PC-3 (cell line): ENCODE measurements at regions not wholly inside any gene's neighbourhood (a gene's known extent, or its start where the extent isn't known, plus 50 kb on each side); places are given as distances from the start of the nearest gene placed in this dataset.

Experiments
- ATAC-seq: fragments of 200-7000 bp; cut with Tn5 transposase; 2 replicates; pipeline ENCODE4 v1.9.1; 2020; ENCODE audit warnings: mild to moderate bottlenecking, moderate library complexity
- BruUV-seq: library from RNA; stranded (reverse); fragments of 400-500 nt; replicated peaks from 2 replicates; lab custom pipeline; 2021; lab: Mats Ljungman, UMichigan
- CTCF ChIA-PET: fragments of 300-600 bp; sonication (Branson Sonifier 250); formaldehyde crosslinking; loops from one replicate; lab custom pipeline; 2022; ENCODE audit warnings: antibody characterized with exemption; lab: Charles Lee
- POLR2A ChIA-PET: fragments of 300-600 bp; sonication (Branson Sonifier 250); formaldehyde crosslinking; loops from one replicate; lab custom pipeline; 2022; ENCODE audit warnings: antibody characterized with exemption; ENCODE audit not compliant: unreplicated experiment; lab: Charles Lee
- DNase-seq: peaks from one replicate; pipeline ENCODE4 v3.0.0-alpha.2; 2015
- H2AFZ ChIP-seq: fragments of 300-600 bp; sonication (generic); 2 replicates; pipeline ENCODE4 v1.6.0; 2016; ENCODE audit warnings: antibody characterized with exemption, low read length
- H3F3A ChIP-seq: fragments of 300-600 bp; sonication (generic); one replicate; pipeline ENCODE4 v1.6.0; 2017; ENCODE audit warnings: antibody characterized with exemption, low read length, control low read depth, mild to moderate bottlenecking; ENCODE audit not compliant: unreplicated experiment
- H3K27ac ChIP-seq: fragments of 300-600 bp; sonication (generic); 2 replicates; pipeline ENCODE4 v1.5.1; 2016; ENCODE audit warnings: mild to moderate bottlenecking, low read length
- H3K27me3 ChIP-seq: fragments of 300-600 bp; sonication (generic); 2 replicates; pipeline ENCODE4 v1.6.1; 2016; ENCODE audit warnings: low read length, mixed read lengths
- H3K36me3 ChIP-seq: fragments of 300-600 bp; sonication (generic); 2 replicates; pipeline ENCODE4 v1.6.1; 2016; ENCODE audit warnings: low read depth, mixed run types, low read length, mixed read lengths
- H3K4me1 ChIP-seq: fragments of 300-600 bp; sonication (generic); 2 replicates; pipeline ENCODE4 v1.5.1; 2016; ENCODE audit warnings: low read length; ENCODE audit not compliant: insufficient read depth
- H3K4me2 ChIP-seq: fragments of 300-600 bp; sonication (generic); 2 replicates; pipeline ENCODE4 v1.6.0; 2016; ENCODE audit warnings: low read length
- H3K4me3 ChIP-seq: fragments of 300-600 bp; sonication (generic); 2 replicates; pipeline ENCODE4 v1.5.1; 2016; ENCODE audit warnings: mild to moderate bottlenecking, low read length, mixed read lengths
- H3K79me2 ChIP-seq: fragments of 300-600 bp; sonication (generic); 2 replicates; pipeline ENCODE4 v1.6.1; 2017; ENCODE audit warnings: low read length, mixed read lengths
- H3K9ac ChIP-seq: fragments of 300-600 bp; sonication (generic); 2 replicates; pipeline ENCODE4 v1.6.0; 2016; ENCODE audit warnings: mild to moderate bottlenecking, low read length
- H3K9me2 ChIP-seq: fragments of 300-600 bp; sonication (generic); replicated peaks from 2 replicates; pipeline ENCODE4 v1.6.1; 2016; ENCODE audit warnings: mixed run types, low read length, mixed read lengths
- H3K9me3 ChIP-seq: fragments of 300-600 bp; sonication (generic); 2 replicates; pipeline ENCODE4 v1.6.1; 2016; ENCODE audit warnings: low read length, mixed read lengths
- H4K20me1 ChIP-seq: fragments of 300-600 bp; sonication (generic); 2 replicates; pipeline ENCODE4 v1.6.1; 2016; ENCODE audit warnings: low read length, mixed read lengths
- EZH2 ChIP-seq: fragments of 300-600 bp; sonication (generic); IDR thresholded peaks from one replicate; pipeline ENCODE4 v1.6.1; 2017; ENCODE audit warnings: antibody characterized with exemption, mild to moderate bottlenecking, low read length; ENCODE audit not compliant: unreplicated experiment
- EZH2phosphoT487 ChIP-seq: fragments of 300-600 bp; sonication (generic); IDR thresholded peaks from 2 replicates; pipeline ENCODE4 v1.6.1; 2018; ENCODE audit warnings: mild to moderate bottlenecking, antibody characterized with exemption, low read length, borderline replicate concordance
- intact Hi-C: fragments of 100-400 bp; cut with micrococcal nuclease; formaldehyde crosslinking; loops from 2 replicates; pipeline ENCODE4 v1.9.0; 2023
- TF ChIP-seq, protein P1 (sequence below): fragments of 300-600 bp; sonication (generic); conservative IDR thresholded peaks from 2 replicates; pipeline ENCODE4 v1.5.1; 2017; ENCODE audit warnings: antibody characterized with exemption, low read depth, mild to moderate bottlenecking, low read length

DNA sequence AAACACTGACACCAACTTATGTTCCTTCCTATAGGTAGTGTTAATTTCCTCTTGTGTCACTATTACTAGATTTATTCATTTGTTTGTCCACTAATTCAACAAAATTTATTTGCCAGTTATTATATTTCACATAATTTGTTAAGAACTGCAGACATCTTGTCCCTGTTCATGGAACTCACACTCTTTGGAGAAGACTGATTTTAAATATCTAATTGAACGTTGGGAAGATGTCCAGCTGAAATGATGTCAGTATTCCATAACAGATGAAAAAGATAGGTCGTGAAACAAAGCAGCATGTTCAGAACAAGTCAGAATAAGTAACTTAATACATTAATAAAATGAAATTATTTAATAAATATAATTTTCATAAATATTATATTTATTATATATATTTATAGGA is 873.1 kb upstream of the PHF14 start:
- Histone ChIP-seq H2AFZ (no peak overlapping the region), H3K4me1 (no peaks in the 10 kb centered on the region), H3K9ac (no peak overlapping the region), H3K4me2 (no peak overlapping the region), H3K9me3 (peaks cover 7% of the 10 kb centered on the region; the same call in 1 of the 2 replicates), H3K4me3 (no peak overlapping the region), H3K27me3 (no peaks in the 10 kb centered on the region), H3K79me2 (no peaks in the 10 kb centered on the region), H4K20me1 (no peaks in the 10 kb centered on the region), H3F3A (no peaks in the 10 kb centered on the region), H3K27ac (no peak overlapping the region), H3K36me3 (no peaks in the 10 kb centered on the region), H3K9me2 (no peaks in the 10 kb centered on the region)
- ATAC-seq (no peak), DNase-seq (no peak)
- intact Hi-C loops: no loop called here
- TF ChIP-seq EZH2phosphoT487: no peak
- no peak for TF ChIP-seq EZH2
- TF ChIP-seq, protein P1, sequence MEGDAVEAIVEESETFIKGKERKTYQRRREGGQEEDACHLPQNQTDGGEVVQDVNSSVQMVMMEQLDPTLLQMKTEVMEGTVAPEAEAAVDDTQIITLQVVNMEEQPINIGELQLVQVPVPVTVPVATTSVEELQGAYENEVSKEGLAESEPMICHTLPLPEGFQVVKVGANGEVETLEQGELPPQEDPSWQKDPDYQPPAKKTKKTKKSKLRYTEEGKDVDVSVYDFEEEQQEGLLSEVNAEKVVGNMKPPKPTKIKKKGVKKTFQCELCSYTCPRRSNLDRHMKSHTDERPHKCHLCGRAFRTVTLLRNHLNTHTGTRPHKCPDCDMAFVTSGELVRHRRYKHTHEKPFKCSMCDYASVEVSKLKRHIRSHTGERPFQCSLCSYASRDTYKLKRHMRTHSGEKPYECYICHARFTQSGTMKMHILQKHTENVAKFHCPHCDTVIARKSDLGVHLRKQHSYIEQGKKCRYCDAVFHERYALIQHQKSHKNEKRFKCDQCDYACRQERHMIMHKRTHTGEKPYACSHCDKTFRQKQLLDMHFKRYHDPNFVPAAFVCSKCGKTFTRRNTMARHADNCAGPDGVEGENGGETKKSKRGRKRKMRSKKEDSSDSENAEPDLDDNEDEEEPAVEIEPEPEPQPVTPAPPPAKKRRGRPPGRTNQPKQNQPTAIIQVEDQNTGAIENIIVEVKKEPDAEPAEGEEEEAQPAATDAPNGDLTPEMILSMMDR: no peak
- no TSS peak for BruUV-seq
- POLR2A ChIA-PET: no interaction called here
- CTCF ChIA-PET: no interaction called here

DNA sequence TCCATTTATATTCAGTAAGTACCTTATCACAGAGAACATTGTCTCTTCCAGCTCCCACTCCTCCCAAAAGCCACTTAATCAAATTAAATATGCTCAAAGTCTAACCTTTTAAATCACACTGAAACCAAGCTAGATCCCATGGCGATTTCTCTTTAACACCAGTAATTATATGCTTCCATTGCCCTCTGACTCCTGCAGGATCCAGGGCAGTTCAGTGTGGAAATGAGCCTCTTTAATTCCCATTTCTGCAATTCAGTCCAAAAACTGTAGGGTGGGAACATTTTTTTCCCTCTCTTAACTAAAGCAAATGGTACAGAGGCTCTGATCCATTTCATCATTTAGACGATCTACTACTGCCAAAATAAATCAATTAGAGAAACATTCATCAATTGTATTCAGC is 872.3 kb upstream of the PHF14 start:
- no peaks in the 10 kb centered on the region for H3K4me1 ChIP-seq
- TF ChIP-seq EZH2phosphoT487: no peak
- no peak for TF ChIP-seq EZH2
- TF ChIP-seq, protein P1: no peak
- no peaks in the 10 kb centered on the region for H3K36me3 ChIP-seq
- no peaks in the 10 kb centered on the region for H3F3A ChIP-seq
- H4K20me1 ChIP-seq: no peaks in the 10 kb centered on the region
- no peak for ATAC-seq
- no peak for DNase-seq
- no peak overlapping the region for H3K9ac ChIP-seq
- BruUV-seq: no TSS peak
- no peaks in the 10 kb centered on the region for H3K9me2 ChIP-seq
- H2AFZ ChIP-seq: no peak overlapping the region
- H3K4me2 ChIP-seq: no peak overlapping the region
- H3K79me2 ChIP-seq: no peaks in the 10 kb centered on the region
- no peak overlapping the region for H3K4me3 ChIP-seq
- ChIA-PET POLR2A (no interaction called here), CTCF (no interaction called here)
- intact Hi-C loops: no loop called here
- no peaks in the 10 kb centered on the region for H3K27me3 ChIP-seq
- H3K27ac ChIP-seq: no peak overlapping the region
- peaks cover 7% of the 10 kb centered on the region; the same call in 1 of the 2 replicates for H3K9me3 ChIP-seq

DNA sequence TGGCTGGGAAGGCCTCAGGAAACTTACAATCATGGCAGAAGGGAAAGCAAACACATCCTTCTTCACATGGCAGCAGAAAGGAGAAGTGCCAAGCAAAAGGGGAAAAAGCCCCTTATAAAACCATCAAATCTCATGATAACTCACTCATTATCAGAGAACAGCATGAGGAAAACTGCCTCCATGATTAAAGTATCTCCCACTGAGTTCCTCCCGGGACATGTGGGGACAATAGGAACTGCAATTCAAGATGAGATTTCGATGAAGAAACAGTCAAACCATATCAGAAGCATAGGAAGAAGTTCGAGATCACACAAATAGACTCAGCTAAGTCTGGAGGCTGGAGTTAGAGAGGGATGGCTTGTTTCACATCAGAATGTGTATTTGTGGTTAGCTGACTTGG is 869.4 kb upstream of the PHF14 start:
- ChIA-PET POLR2A (no interaction called here), CTCF (no interaction called here)
- TF ChIP-seq EZH2phosphoT487 (no peak), EZH2 (no peak)
- TF ChIP-seq, protein P1: no peak
- H3F3A ChIP-seq: no peaks in the 10 kb centered on the region
- H3K9ac ChIP-seq: no peak overlapping the region
- no peak overlapping the region for H2AFZ ChIP-seq
- BruUV-seq: no TSS peak
- H3K79me2 ChIP-seq: no peaks in the 10 kb centered on the region
- ATAC-seq: no peak
- H3K9me2 ChIP-seq: no peaks in the 10 kb centered on the region
- peaks cover 7% of the 10 kb centered on the region; the same call in 1 of the 2 replicates for H3K9me3 ChIP-seq
- no peak overlapping the region for H3K4me2 ChIP-seq
- H3K27ac ChIP-seq: no peak overlapping the region
- no peaks in the 10 kb centered on the region for H4K20me1 ChIP-seq
- no peak for DNase-seq
- H3K36me3 ChIP-seq: no peaks in the 10 kb centered on the region
- no peak overlapping the region for H3K4me3 ChIP-seq
- H3K4me1 ChIP-seq: no peaks in the 10 kb centered on the region
- no peaks in the 10 kb centered on the region for H3K27me3 ChIP-seq
- intact Hi-C loops: no loop called here
